OCI-M1 (cell line): ENCODE measurements at regions not wholly inside any gene's neighbourhood (a gene's known extent, or its start where the extent isn't known, plus 50 kb on each side); places are given as distances from the start of the nearest gene placed in this dataset.

Experiments
- DNase-seq: peaks from one replicate; lab custom pipeline; 2025; lab: John Stamatoyannopoulos, UW

DNA sequence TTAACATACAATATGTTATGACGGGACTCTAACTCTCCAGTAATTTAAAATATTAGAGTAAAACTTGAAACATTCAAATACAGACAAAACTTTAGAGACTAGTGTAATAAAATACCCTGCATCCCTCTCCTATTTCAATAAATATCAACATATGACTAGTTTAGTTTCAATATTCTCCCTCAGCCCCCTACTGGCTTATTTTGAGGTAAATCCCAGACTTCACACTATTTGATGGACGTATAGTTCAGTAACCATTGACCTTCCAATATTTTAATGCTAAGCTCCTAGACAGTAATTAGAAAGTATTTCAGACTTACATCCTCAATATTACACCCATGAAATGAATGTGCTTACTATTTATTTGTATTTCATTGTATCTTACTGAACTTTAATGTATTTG, 180.7 kb upstream of the STARD13 start:
- DNase-seq: peak; percentile 2

DNA sequence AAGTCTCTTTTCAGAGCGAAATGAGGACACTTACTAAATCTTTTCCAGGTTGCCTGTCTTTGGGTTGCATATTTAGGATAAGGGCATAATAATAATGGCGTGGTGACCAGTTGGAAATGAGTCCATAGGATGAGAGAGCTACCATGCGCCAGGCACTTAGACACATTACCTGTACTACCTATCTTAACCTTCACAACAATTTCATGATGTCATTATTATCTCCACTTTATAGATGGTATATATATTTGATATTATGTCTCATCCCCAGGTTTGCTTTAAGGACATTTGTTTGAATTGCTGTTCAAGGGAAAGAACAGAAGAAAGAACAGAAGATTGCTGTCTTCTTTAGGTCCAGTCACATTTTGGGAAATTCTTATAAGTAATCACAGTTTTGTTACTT, 182.0 kb upstream of the STARD13 start:
- no peak for DNase-seq

- no peak for DNase-seq
These were observed 185.6 kb upstream of the STARD13 start for GRCh38 chr13:33471204-33471603.

DNA sequence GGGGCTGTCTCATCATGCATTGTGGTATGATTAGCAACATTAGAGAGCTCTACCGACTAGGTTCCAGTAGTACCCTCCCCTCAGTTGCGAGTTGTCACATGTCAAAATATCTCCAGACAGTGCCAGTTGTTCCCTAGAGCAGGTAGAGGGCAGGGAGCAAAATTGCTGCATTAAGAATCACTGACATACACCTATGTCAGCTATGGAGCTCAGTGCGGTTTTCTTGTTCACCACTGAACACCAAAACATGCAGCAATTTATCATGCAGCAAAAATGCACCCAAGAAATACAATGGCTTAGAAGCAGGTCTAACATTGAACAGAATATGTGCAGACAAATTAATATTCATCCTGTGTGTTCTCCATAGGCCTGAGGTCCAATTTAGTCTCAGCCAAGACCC, 186.9 kb upstream of the STARD13 start:
- no peak for DNase-seq

- DNase-seq: no peak
These were observed 193.6 kb upstream of the STARD13 start for GRCh38 chr13:33479105-33479504.

DNA sequence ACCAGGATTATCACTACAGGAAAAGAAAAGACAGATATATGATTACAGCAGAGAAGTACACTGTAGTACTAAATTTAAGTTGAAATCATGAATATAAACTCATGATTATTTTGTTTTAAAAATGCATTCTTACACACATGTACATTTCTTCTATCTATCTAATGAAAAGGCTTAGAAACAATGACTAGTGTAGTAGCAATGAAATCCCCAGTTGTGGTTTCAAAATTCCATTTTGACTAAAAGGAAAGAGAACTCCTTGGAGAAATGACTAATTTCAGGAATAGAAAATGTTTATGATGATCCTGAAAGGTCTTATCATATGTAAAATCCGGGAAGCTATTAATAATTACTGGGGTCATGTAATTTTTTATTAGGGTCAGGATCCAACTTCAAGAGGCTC, 195.0 kb upstream of the STARD13 start:
- no peak for DNase-seq

GRCh38 chr13:33483471-33483870, 197.9 kb upstream of the STARD13 start:
- DNase-seq: no peak

GRCh38 chr13:33485247-33485646, 199.7 kb upstream of the STARD13 start:
- DNase-seq: no peak

DNA sequence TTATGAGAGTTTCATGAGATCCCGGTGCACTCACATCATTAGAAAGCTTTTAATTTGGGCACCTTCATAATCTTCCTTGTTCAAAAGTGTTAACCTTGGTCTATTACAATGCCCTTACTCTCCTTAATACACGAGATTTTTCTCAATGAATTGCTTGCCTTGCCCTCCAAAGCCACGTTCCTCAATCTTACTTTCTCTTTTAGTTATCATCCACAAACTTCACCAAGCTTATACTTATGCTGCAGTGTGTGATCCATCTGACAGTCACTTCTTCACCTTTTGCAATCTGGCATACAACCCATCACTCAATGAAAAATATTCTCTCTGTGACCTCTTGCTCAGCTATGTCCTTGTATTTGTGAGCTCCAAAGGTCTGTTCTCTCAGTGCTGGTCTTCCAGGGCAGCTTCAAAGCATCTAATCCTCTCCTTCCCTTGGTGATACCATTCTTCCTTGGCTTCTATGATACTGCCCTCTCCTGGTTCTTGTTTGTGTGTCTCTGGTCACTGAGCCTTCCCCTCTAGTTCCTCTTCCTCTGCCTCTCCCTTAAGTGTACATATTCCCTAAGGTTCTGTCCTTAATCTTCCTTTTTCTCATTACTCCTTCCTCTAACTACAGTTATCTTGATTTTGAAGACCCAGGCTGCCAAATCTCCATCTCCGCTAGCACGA, 202.2 kb upstream of the STARD13 start:
- peak; percentile 79 for DNase-seq

- DNase-seq: no peak
These were observed 204.0 kb upstream of the STARD13 start for GRCh38 chr13:33489563-33489962.

DNA sequence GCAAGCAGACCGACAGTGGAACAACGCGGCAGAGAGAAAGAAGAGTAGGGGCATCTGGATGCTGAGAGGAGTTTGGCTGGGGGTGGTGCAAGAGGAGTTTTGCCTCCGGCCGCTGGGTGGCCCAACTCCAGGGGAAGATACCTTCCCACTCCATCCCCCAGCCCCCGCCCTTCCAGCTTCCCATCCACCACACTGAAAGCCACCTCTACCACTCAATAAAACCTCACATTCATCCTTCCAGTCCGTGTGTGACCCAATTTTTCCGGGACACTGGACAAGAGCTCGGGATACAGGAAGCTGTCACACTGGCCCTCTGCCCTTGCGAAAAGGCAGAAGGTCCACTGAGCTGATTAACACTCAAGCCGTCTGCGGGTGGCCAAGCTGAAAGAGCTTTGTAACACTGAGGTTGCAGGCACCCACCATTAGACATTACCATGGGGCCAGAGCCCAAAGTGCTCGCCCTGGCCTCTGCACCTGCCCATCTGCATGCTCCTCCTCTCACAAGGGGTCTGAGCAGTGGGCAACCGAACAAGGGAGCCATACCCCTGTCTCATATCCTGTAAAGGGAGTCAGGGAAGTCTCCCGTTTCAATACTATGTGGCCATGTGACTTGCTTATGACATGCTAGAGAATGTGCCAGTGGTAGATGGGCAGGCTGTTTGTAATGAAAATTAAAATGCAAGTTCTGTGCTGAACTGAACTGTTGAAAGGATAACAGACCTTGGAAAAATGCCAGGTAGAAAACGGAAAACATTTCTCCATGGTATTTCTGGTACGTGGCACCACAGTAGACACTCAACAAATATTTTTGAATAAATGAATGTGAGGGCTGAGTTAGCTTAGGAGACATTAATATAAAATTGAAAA, 205.1 kb upstream of the STARD13 start:
- DNase-seq: no peak

- DNase-seq: no peak
These were observed 208.3 kb upstream of the STARD13 start for GRCh38 chr13:33493672-33494365.

- DNase-seq: no peak
These were observed 209.1 kb upstream of the STARD13 start for GRCh38 chr13:33494596-33495204.

DNA sequence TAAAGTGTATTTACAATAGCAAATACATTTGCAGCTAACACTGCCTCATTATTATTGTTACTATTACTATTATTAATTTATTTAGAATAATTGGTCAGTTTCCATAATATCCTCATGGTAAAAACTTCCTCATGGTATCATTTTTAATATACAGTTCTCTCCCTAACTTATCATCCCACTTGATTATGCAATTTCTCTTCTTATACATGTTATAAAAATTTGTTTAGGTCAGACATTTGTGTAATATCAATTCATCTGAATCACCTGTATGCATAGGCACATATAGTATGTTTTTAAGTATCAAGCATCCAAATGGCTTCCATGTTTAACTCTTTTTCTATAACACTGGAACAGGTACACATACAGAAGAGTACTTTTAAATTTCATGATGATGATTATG, 210.8 kb upstream of the STARD13 start:
- DNase-seq: no peak

DNA sequence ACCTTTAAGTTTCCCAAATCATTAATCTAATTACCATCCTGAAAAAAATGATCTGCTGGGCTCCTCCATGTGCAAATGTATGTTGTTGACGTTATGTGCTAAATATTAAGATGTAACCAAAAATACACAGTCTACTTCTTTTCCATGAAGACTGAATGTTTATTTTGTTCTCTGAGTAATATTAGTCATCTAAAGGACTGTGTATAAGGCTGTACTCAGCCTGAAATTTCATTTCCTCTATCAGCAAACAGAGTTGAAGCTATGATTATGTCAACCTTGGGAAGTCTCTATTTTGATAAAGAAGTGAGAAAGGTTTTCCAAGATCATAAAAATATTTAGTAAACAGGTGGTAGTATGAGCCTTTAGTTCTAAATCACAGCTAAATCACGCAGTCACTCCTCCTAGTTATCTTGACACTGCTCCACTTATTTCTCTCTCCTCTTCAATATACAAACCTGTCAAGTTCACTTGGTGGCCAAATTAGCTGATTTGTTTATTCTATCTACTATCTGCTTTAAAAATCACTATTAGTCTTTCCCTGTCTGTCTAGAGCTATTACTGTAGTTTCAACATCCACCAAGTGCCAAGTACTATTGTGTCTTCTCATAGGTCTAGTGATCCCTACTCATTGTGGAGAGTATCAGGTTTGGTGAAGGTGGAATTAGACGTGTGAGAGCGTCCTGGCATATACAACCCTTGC, 211.7 kb upstream of the STARD13 start:
- no peak for DNase-seq

- DNase-seq: no peak
These were observed 222.5 kb upstream of the STARD13 start for GRCh38 chr13:33508060-33508459.

GRCh38 chr13:33509642-33510229, 224.2 kb upstream of the STARD13 start:
- peak; percentile 1 for DNase-seq

GRCh38 chr13:33510350-33510970, 224.9 kb upstream of the STARD13 start:
- no peak for DNase-seq

DNA sequence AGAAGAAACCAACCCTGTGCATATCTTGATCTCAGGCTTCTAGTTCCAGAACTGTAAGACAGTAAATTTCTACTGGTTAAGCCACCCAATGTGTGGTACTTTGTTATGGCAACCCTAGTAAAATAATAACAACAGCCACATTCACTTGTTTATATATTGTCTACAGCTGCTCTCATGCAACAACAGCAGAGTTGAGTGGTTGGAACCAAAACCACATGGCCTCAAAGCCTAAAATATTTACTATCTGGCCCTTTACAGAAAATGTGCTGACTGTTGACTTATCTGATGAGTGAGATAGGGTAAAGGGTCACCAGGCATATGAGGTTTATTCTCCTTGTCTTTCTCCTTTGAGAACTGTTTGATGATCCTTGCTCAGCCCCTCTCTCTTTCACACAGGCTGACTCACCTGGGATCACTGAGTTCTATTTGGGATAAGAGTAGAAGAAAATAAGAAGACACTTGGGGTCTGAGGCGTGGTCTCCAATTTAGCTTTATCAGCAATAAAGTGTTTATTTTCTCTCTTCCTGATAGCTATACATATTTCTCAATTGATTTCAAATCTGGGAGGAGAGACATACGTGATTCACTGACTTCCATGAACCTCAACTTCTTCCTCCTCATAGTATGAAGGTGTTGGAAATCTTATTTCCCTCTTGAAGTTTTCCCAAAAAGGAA, 227.5 kb upstream of the STARD13 start:
- DNase-seq: peak; percentile 4

DNA sequence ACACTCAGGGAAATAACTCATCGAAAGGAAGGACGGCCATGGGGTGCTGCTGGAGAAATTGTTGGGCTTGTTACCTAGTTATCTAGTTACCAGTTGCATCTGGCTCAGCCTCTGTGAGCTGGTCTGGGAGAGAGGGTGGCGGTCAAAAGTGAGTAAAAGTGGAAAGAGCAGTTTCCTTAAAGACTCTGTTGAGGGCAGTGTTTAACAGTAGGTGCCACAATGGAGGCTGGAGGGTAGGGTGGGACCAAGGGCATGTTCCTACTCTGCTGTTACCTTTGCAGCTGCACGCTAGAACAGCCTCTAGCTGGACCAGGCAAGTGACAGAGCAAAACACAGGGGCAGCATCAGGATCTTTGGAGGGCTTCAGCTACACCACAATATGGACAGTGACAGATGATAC, 228.8 kb upstream of the STARD13 start:
- peak; percentile 2 for DNase-seq
